ENCODE measurements at regions not wholly inside any gene's neighbourhood (a gene's known extent, or its start where the extent isn't known, plus 50 kb on each side); places are given as distances from the start of the nearest gene placed in this dataset.

- 64 to 67% (median 66%) methylated on average over 7 of the region's 7 CpGs for WGBS, 3 donors
- H3K4me1 ChIP-seq = no peaks in the 10 kb centered on the region
- no peaks in the 10 kb centered on the region for H3K27me3 ChIP-seq (ENCODE audit: insufficient read depth in 3 of 3, low read length in 2 of 3)
- no peak for DNase-seq
- TF ChIP-seq CTCF (IDR thresholded peaks at IDR 0.05) = no peak
- no peaks in the 10 kb centered on the region for H3K9me3 ChIP-seq
- no peak overlapping the region for H3K4me3 ChIP-seq
- intact Hi-C loops (cut with DNase I) = no loop called here
- no peak overlapping the region for H3K27ac ChIP-seq
- no peak for ATAC-seq
- H3K36me3 ChIP-seq (ENCODE audit: insufficient read depth in 1 of 2, low read depth in 1 of 2) = no peaks in the 10 kb centered on the region
Observed at GRCh38 chr3:153087595-153088566, 74.1 kb upstream of the RAP2B start.

- ATAC-seq (no peak), DNase-seq (no peak)
- no peak for TF ChIP-seq CTCF (IDR thresholded peaks at IDR 0.05)
- Histone ChIP-seq H3K4me1 (no peaks in the 10 kb centered on the region), H3K4me3 (no peak overlapping the region), H3K27ac (no peak overlapping the region), H3K9me3 (no peaks in the 10 kb centered on the region), H3K27me3 (ENCODE audit: insufficient read depth in 3 of 3, low read length in 2 of 3) (no peaks in the 10 kb centered on the region), H3K36me3 (ENCODE audit: insufficient read depth in 1 of 2, low read depth in 1 of 2) (no peaks in the 10 kb centered on the region)
- WGBS, 3 donors = 92 to 95% (median 94%) methylated on average over 2 of the region's 2 CpGs
- intact Hi-C loops (cut with DNase I) = no loop called here
Observed at GRCh38 chr3:153089620-153090019, 72.4 kb upstream of the RAP2B start.

- no peak for TF ChIP-seq CTCF (IDR thresholded peaks at IDR 0.05)
- WGBS, 3 donors = 73 to 74% (median 73%) methylated on average over 1 of the region's 1 CpG
- H3K36me3 ChIP-seq (ENCODE audit: insufficient read depth in 1 of 2, low read depth in 1 of 2) = no peaks in the 10 kb centered on the region
- no peaks in the 10 kb centered on the region for H3K9me3 ChIP-seq
- no peak overlapping the region for H3K4me3 ChIP-seq
- H3K27ac ChIP-seq = no peak overlapping the region
- no peaks in the 10 kb centered on the region for H3K27me3 ChIP-seq (ENCODE audit: insufficient read depth in 3 of 3, low read length in 2 of 3)
- no peak for DNase-seq
- no peaks in the 10 kb centered on the region for H3K4me1 ChIP-seq
- intact Hi-C loops (cut with DNase I) = no loop called here
- ATAC-seq = no peak
Observed at GRCh38 chr3:153090973-153091372, 71.1 kb upstream of the RAP2B start.

- Histone ChIP-seq H3K36me3 (ENCODE audit: insufficient read depth in 1 of 2, low read depth in 1 of 2) (no peaks in the 10 kb centered on the region), H3K9me3 (no peaks in the 10 kb centered on the region), H3K4me1 (no peaks in the 10 kb centered on the region), H3K27ac (no peak overlapping the region), H3K4me3 (no peak overlapping the region), H3K27me3 (ENCODE audit: insufficient read depth in 3 of 3, low read length in 2 of 3) (no peaks in the 10 kb centered on the region)
- no peak for TF ChIP-seq CTCF (IDR thresholded peaks at IDR 0.05)
- DNase-seq (no peak), ATAC-seq (no peak)
- intact Hi-C loops (cut with DNase I) = no loop called here
Observed at GRCh38 chr3:153093629-153094028, 68.4 kb upstream of the RAP2B start.

All from psoas muscle (tissue), 7 donors.